ENCODE measurements at regions not wholly inside any gene's neighbourhood (a gene's known extent, or its start where the extent isn't known, plus 50 kb on each side); places are given as distances from the start of the nearest gene placed in this dataset.

- intact Hi-C loops (cut with micrococcal nuclease), result no loop called here
- no peak overlapping the region for H3K27ac ChIP-seq (ENCODE audit: low read depth, low read length)
- POLR2A ChIA-PET, result no interaction called here
- no peaks in the 10 kb centered on the region for H3K9me3 ChIP-seq (ENCODE audit: control insufficient read depth in 2 of 3, low read length in 3 of 3)
- Mint-ChIP-seq H3K27ac (no peak overlapping the region), H3K36me3 (no peaks in the 10 kb centered on the region), H3K4me3 (no peak overlapping the region), H3K9me3 (peaks cover 0 to 11% (median 2%) of the 10 kb centered on the region in 11 donors), H3K4me1 (no peaks in the 10 kb centered on the region), H3K27me3 (no peaks in the 10 kb centered on the region)
- H3K4me1 ChIP-seq (ENCODE audit: control insufficient read depth in 2 of 2, insufficient read depth in 2 of 2, low read length in 2 of 2), result no peaks in the 10 kb centered on the region
- no peaks in the 10 kb centered on the region for H3K27me3 ChIP-seq (ENCODE audit: control insufficient read depth in 2 of 2, insufficient read depth in 2 of 2, low read length in 2 of 2)
- no peaks in the 10 kb centered on the region for H3K36me3 ChIP-seq (ENCODE audit: control insufficient read depth in 2 of 3, insufficient read depth in 3 of 3, low read length in 3 of 3)
- DNase-seq, result no peak
- CTCF ChIA-PET, result no interaction called here
- no peak for ATAC-seq
- no peak overlapping the region for H3K4me3 ChIP-seq (ENCODE audit: low read length)
These were observed 1983.6 kb downstream of the NCAM2 start for GRCh38 chr21:22981819-22982218.

- no peaks in the 10 kb centered on the region for H3K36me3 Mint-ChIP-seq
- ChIA-PET CTCF (no interaction called here), POLR2A (no interaction called here)
- Histone ChIP-seq H3K9me3 (ENCODE audit: control insufficient read depth in 2 of 3, low read length in 3 of 3) (no peaks in the 10 kb centered on the region), H3K4me1 (ENCODE audit: control insufficient read depth in 2 of 2, insufficient read depth in 2 of 2, low read length in 2 of 2) (no peaks in the 10 kb centered on the region), H3K27ac (ENCODE audit: low read depth, low read length) (no peak overlapping the region), H3K36me3 (ENCODE audit: control insufficient read depth in 2 of 3, insufficient read depth in 3 of 3, low read length in 3 of 3) (no peaks in the 10 kb centered on the region), H3K4me3 (ENCODE audit: low read length) (no peak overlapping the region), H3K27me3 (ENCODE audit: control insufficient read depth in 2 of 2, insufficient read depth in 2 of 2, low read length in 2 of 2) (no peaks in the 10 kb centered on the region)
- H3K9me3 Mint-ChIP-seq, result peaks cover 0 to 22% (median 7%) of the 10 kb centered on the region in 11 donors
- intact Hi-C loops (cut with micrococcal nuclease), result no loop called here
- peaks cover 0 to 1% (median 0%) of the 10 kb centered on the region in 7 donors for H3K4me1 Mint-ChIP-seq
- no peak for ATAC-seq
- no peak overlapping the region for H3K4me3 Mint-ChIP-seq
- H3K27ac Mint-ChIP-seq, result no peak overlapping the region
- no peaks in the 10 kb centered on the region for H3K27me3 Mint-ChIP-seq
- no peak for DNase-seq
These were observed 1994.9 kb downstream of the NCAM2 start for GRCh38 chr21:22993144-22993543.

GRCh38 chr21:22993822-22994574 lies 1995.8 kb downstream of the NCAM2 start:
- Histone ChIP-seq H3K4me1 (ENCODE audit: control insufficient read depth in 2 of 2, insufficient read depth in 2 of 2, low read length in 2 of 2) (no peaks in the 10 kb centered on the region), H3K36me3 (ENCODE audit: control insufficient read depth in 2 of 3, insufficient read depth in 3 of 3, low read length in 3 of 3) (no peaks in the 10 kb centered on the region), H3K9me3 (ENCODE audit: control insufficient read depth in 2 of 3, low read length in 3 of 3) (no peaks in the 10 kb centered on the region), H3K4me3 (ENCODE audit: low read length) (no peak overlapping the region), H3K27ac (ENCODE audit: low read depth, low read length) (no peak overlapping the region), H3K27me3 (ENCODE audit: control insufficient read depth in 2 of 2, insufficient read depth in 2 of 2, low read length in 2 of 2) (no peaks in the 10 kb centered on the region)
- ATAC-seq (no peak), DNase-seq (no peak)
- Mint-ChIP-seq H3K36me3 (no peaks in the 10 kb centered on the region), H3K27ac (no peak overlapping the region), H3K4me3 (no peak overlapping the region), H3K27me3 (no peaks in the 10 kb centered on the region), H3K4me1 (peaks cover 0 to 1% (median 0%) of the 10 kb centered on the region in 7 donors), H3K9me3 (peaks cover 0 to 18% (median 5%) of the 10 kb centered on the region in 11 donors)
- ChIA-PET POLR2A (no interaction called here), CTCF (no interaction called here)
- intact Hi-C loops (cut with micrococcal nuclease), result no loop called here

GRCh38 chr21:23003951-23004350 lies 2005.7 kb downstream of the NCAM2 start:
- no peaks in the 10 kb centered on the region for H3K9me3 ChIP-seq (ENCODE audit: control insufficient read depth in 2 of 3, low read length in 3 of 3)
- no peak for DNase-seq

GRCh38 chr21:23008601-23009202 lies 2010.5 kb downstream of the NCAM2 start:
- POLR2A ChIA-PET, result no interaction called here
- DNase-seq (no peak), ATAC-seq (no peak)
- Histone ChIP-seq H3K4me1 (ENCODE audit: control insufficient read depth in 2 of 2, insufficient read depth in 2 of 2, low read length in 2 of 2) (no peaks in the 10 kb centered on the region), H3K27ac (ENCODE audit: low read depth, low read length) (no peak overlapping the region), H3K4me3 (ENCODE audit: low read length) (no peak overlapping the region), H3K36me3 (ENCODE audit: control insufficient read depth in 2 of 3, insufficient read depth in 3 of 3, low read length in 3 of 3) (no peaks in the 10 kb centered on the region), H3K27me3 (ENCODE audit: control insufficient read depth in 2 of 2, insufficient read depth in 2 of 2, low read length in 2 of 2) (no peaks in the 10 kb centered on the region), H3K9me3 (ENCODE audit: control insufficient read depth in 2 of 3, low read length in 3 of 3) (no peaks in the 10 kb centered on the region)
- intact Hi-C loops (cut with micrococcal nuclease), result no loop called here
- no peak overlapping the region for H3K27ac Mint-ChIP-seq
- no peaks in the 10 kb centered on the region for H3K27me3 Mint-ChIP-seq
- no peaks in the 10 kb centered on the region for H3K4me1 Mint-ChIP-seq
- H3K9me3 Mint-ChIP-seq, result peaks cover 0 to 5% (median 0%) of the 10 kb centered on the region in 11 donors
- H3K36me3 Mint-ChIP-seq, result no peaks in the 10 kb centered on the region
- CTCF ChIA-PET, result no interaction called here
- no peak overlapping the region for H3K4me3 Mint-ChIP-seq

More at GRCh38 chr21:23003951-23004350, 2005.7 kb downstream of the NCAM2 start:
- Histone ChIP-seq H3K27me3 (ENCODE audit: control insufficient read depth in 2 of 2, insufficient read depth in 2 of 2, low read length in 2 of 2) (no peaks in the 10 kb centered on the region), H3K27ac (ENCODE audit: low read depth, low read length) (no peak overlapping the region), H3K4me1 (ENCODE audit: control insufficient read depth in 2 of 2, insufficient read depth in 2 of 2, low read length in 2 of 2) (no peaks in the 10 kb centered on the region), H3K4me3 (ENCODE audit: low read length) (no peak overlapping the region), H3K36me3 (ENCODE audit: control insufficient read depth in 2 of 3, insufficient read depth in 3 of 3, low read length in 3 of 3) (no peaks in the 10 kb centered on the region)
- ChIA-PET CTCF (no interaction called here), POLR2A (no interaction called here)
- H3K9me3 Mint-ChIP-seq, result peaks cover 0 to 5% (median 0%) of the 10 kb centered on the region in 11 donors
- no peak for ATAC-seq
- no peak overlapping the region for H3K4me3 Mint-ChIP-seq
- no peaks in the 10 kb centered on the region for H3K4me1 Mint-ChIP-seq
- no peaks in the 10 kb centered on the region for H3K27me3 Mint-ChIP-seq
- no peak overlapping the region for H3K27ac Mint-ChIP-seq
- intact Hi-C loops (cut with micrococcal nuclease), result no loop called here
- no peaks in the 10 kb centered on the region for H3K36me3 Mint-ChIP-seq

GRCh38 chr21:23009360-23009759 lies 2011.2 kb downstream of the NCAM2 start:
- H3K4me1 Mint-ChIP-seq, result no peaks in the 10 kb centered on the region
- peaks cover 0 to 4% (median 0%) of the 10 kb centered on the region in 11 donors for H3K9me3 Mint-ChIP-seq
- H3K27me3 ChIP-seq (ENCODE audit: control insufficient read depth in 2 of 2, insufficient read depth in 2 of 2, low read length in 2 of 2), result no peaks in the 10 kb centered on the region
- no peaks in the 10 kb centered on the region for H3K36me3 ChIP-seq (ENCODE audit: control insufficient read depth in 2 of 3, insufficient read depth in 3 of 3, low read length in 3 of 3)
- intact Hi-C loops (cut with micrococcal nuclease), result no loop called here
- CTCF ChIA-PET, result interaction anchor here (0.6 kb wide), 1 partner anchor 10 kb away, joined by 3 read pairs; no protein-coding TSS in a partner anchor
- no peaks in the 10 kb centered on the region for H3K27me3 Mint-ChIP-seq
- no peaks in the 10 kb centered on the region for H3K9me3 ChIP-seq (ENCODE audit: control insufficient read depth in 2 of 3, low read length in 3 of 3)
- no peak overlapping the region for H3K4me3 ChIP-seq (ENCODE audit: low read length)
- no peak overlapping the region for H3K27ac ChIP-seq (ENCODE audit: low read depth, low read length)
- no peak overlapping the region for H3K4me3 Mint-ChIP-seq
- no peaks in the 10 kb centered on the region for H3K4me1 ChIP-seq (ENCODE audit: control insufficient read depth in 2 of 2, insufficient read depth in 2 of 2, low read length in 2 of 2)
- no peak overlapping the region for H3K27ac Mint-ChIP-seq
- no peak for DNase-seq
- POLR2A ChIA-PET, result no interaction called here
- no peak for ATAC-seq
- peaks cover 0 to 2% (median 0%) of the 10 kb centered on the region in 5 donors for H3K36me3 Mint-ChIP-seq

GRCh38 chr21:23014021-23014420 lies 2015.8 kb downstream of the NCAM2 start:
- Histone ChIP-seq H3K4me3 (ENCODE audit: low read length) (no peak overlapping the region), H3K27ac (ENCODE audit: low read depth, low read length) (no peak overlapping the region), H3K36me3 (ENCODE audit: control insufficient read depth in 2 of 3, insufficient read depth in 3 of 3, low read length in 3 of 3) (no peaks in the 10 kb centered on the region), H3K9me3 (ENCODE audit: control insufficient read depth in 2 of 3, low read length in 3 of 3) (no peaks in the 10 kb centered on the region), H3K27me3 (ENCODE audit: control insufficient read depth in 2 of 2, insufficient read depth in 2 of 2, low read length in 2 of 2) (no peaks in the 10 kb centered on the region), H3K4me1 (ENCODE audit: control insufficient read depth in 2 of 2, insufficient read depth in 2 of 2, low read length in 2 of 2) (no peaks in the 10 kb centered on the region)
- ATAC-seq (no peak), DNase-seq (no peak)
- Mint-ChIP-seq H3K4me1 (no peaks in the 10 kb centered on the region), H3K4me3 (no peak overlapping the region), H3K9me3 (peaks cover 0 to 12% (median 1%) of the 10 kb centered on the region in 11 donors), H3K36me3 (peaks cover 0 to 7% (median 0%) of the 10 kb centered on the region in 5 donors), H3K27ac (no peak overlapping the region), H3K27me3 (no peaks in the 10 kb centered on the region)
- CTCF ChIA-PET, result no interaction called here
- POLR2A ChIA-PET, result no interaction called here
- intact Hi-C loops (cut with micrococcal nuclease), result no loop called here

Measured in naive thymus-derived CD4-positive, alpha-beta T cell (primary cell).